ENCODE measurements at regions not wholly inside any gene's neighbourhood (a gene's known extent, or its start where the extent isn't known, plus 50 kb on each side); places are given as distances from the start of the nearest gene placed in this dataset.

- H3K9me3 ChIP-seq = no peaks in the 10 kb centered on the region
- no peak for TF ChIP-seq CTCF (IDR thresholded peaks at IDR 0.05)
- peaks cover 0 to 6% of the 10 kb centered on the region in 2 donors for H3K4me1 ChIP-seq
- no peaks in the 10 kb centered on the region for H3K27me3 ChIP-seq
- no peak overlapping the region for H3K4me3 ChIP-seq
- no peak for DNase-seq (ENCODE audit: low spot score)
- H3K27ac ChIP-seq = no peak overlapping the region
- no peaks in the 10 kb centered on the region for H3K36me3 ChIP-seq
Measured at GRCh38 chr1:228814176-228814575, 78.9 kb downstream of the RHOU start.

DNA sequence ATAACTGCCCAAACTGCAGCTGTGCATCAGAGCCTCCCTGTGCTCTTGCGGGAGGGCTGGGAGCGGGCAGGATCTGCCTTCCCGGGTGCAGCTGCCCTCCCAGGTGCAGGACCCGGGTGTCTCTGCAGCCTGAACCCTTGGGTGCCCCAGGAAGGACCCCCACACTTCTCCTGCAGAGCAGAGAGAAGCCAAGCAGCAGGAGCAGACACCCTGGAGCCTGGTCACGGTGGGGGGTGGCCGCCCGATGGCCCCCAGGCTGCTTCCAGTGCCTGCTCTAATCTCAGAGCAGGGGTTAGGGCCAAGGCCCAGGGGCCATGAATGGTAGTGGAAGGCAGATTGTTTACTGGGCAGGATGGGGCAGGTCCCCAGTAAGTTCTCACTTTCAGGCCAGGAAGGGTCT, 83.0 kb downstream of the RHOU start:
- no peak for DNase-seq (ENCODE audit: low spot score)
- no peaks in the 10 kb centered on the region for H3K4me1 ChIP-seq
- H3K27me3 ChIP-seq = no peaks in the 10 kb centered on the region
- TF ChIP-seq CTCF (IDR thresholded peaks at IDR 0.05) = no peak
- H3K9me3 ChIP-seq = no peaks in the 10 kb centered on the region
- no peak overlapping the region for H3K4me3 ChIP-seq
- no peak overlapping the region for H3K27ac ChIP-seq
- no peaks in the 10 kb centered on the region for H3K36me3 ChIP-seq

DNA sequence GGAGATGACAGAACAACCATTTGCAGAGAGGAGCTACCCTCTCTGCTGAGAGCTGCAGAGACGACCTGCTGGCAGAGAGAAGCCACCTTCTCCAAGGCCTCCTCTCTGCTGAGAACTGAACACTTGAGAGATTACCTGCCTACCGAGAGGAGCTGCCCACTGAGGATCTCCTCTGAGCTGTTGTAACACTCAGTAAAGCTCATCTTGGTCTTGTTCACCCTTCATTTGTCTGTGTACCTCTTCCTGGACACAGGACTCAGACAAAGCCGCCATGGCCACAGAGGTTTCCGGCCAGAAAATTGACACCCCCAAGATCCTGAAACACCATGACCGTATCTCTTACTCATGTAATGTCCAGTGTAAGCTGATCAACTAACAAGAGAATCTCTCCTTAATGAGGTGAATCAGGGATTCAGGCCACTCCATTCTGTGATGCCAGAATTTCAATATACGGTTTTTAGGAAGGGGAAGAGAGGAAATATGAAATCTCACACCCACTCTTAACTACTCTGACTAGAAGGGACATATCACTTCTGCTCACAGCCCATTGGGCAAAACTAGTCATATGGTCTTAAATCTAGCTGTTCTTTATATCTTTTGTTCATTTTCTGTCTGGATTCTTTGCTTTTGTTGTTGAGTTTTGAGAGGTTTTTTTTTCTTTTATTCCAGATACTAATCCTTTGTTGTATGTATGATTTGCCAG, 83.8 kb downstream of the RHOU start:
- DNase-seq (ENCODE audit: low spot score) = no peak
- Histone ChIP-seq H3K4me3 (no peak overlapping the region), H3K27me3 (no peaks in the 10 kb centered on the region), H3K36me3 (no peaks in the 10 kb centered on the region), H3K27ac (no peak overlapping the region), H3K4me1 (no peaks in the 10 kb centered on the region), H3K9me3 (no peaks in the 10 kb centered on the region)
- no peak for TF ChIP-seq CTCF (IDR thresholded peaks at IDR 0.05)

DNA sequence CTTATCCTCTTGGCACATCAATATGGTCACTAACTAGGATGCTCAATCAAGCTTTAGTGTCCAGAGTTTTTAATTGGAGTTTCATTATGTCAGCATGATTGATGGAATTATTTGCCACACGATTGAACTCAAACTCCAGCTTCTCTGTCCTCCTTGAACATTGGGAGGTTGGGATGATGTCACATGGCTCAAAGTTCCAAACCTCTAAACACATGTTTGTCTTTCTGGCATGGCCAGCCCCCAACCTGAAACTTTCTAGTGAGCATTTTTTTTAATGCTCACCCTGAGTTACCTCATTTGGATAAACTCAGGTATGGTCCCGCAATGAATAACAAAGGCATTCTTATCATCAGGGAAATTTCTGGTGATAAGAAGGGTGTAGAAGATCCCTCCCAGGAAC, 86.0 kb downstream of the RHOU start:
- Histone ChIP-seq H3K4me3 (no peak overlapping the region), H3K4me1 (no peaks in the 10 kb centered on the region), H3K27ac (no peak overlapping the region), H3K36me3 (no peaks in the 10 kb centered on the region), H3K9me3 (no peaks in the 10 kb centered on the region), H3K27me3 (no peaks in the 10 kb centered on the region)
- DNase-seq (ENCODE audit: low spot score) = no peak
- no peak for TF ChIP-seq CTCF (IDR thresholded peaks at IDR 0.05)

- Histone ChIP-seq H3K27ac (no peak overlapping the region), H3K36me3 (no peaks in the 10 kb centered on the region), H3K27me3 (no peaks in the 10 kb centered on the region), H3K9me3 (no peaks in the 10 kb centered on the region), H3K4me3 (no peak overlapping the region), H3K4me1 (no peaks in the 10 kb centered on the region)
- no peak for TF ChIP-seq CTCF (IDR thresholded peaks at IDR 0.05)
- no peak for DNase-seq (ENCODE audit: low spot score)
Measured at GRCh38 chr1:228823200-228823599, 87.9 kb downstream of the RHOU start.

DNA sequence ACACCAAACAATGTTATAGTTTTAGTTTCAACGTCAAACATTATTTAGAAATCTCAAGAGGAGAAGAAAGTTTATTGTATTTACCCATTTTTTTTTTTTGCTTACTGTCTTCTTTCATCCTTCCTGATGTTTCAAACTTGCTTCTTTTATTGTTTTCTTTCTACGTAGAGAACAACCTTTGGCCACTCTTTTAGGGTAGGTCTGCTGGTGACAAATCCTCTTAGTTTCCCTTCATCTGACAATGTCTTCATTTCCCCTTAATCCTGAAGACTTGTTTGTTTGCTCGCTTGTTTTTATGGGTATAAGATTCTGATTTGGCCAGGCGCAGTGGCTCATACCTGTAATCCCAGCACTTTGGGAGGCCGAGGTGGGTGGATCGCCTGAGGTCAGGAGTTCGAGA, 89.1 kb downstream of the RHOU start:
- Histone ChIP-seq H3K9me3 (no peaks in the 10 kb centered on the region), H3K27me3 (no peaks in the 10 kb centered on the region), H3K36me3 (no peaks in the 10 kb centered on the region), H3K4me1 (no peaks in the 10 kb centered on the region), H3K27ac (no peak overlapping the region), H3K4me3 (no peak overlapping the region)
- DNase-seq (ENCODE audit: low spot score) = no peak
- no peak for TF ChIP-seq CTCF (IDR thresholded peaks at IDR 0.05)
